SK-N-DZ (cell line): ENCODE measurements at regions not wholly inside any gene's neighbourhood (a gene's known extent, or its start where the extent isn't known, plus 50 kb on each side); places are given as distances from the start of the nearest gene placed in this dataset.
"Not testable (repeated sequence)": the region's sequence is repeated elsewhere in the genome, so short reads cannot be mapped to it uniquely, and the experiment has no call there.

Experiments
- DNase-seq: peaks from one replicate; pipeline ENCODE4 v3.0.0-alpha.2; 2015; ENCODE audit warnings: low spot score

- DNase-seq, result no peak
Measured at GRCh38 chr3:74832925-74833324, 218.5 kb upstream of the CNTN3 start.

- DNase-seq, result not testable (repeated sequence)
Measured at GRCh38 chr3:74830845-74831244, 216.4 kb upstream of the CNTN3 start.

GRCh38 chr3:74825404-74825803 lies 210.9 kb upstream of the CNTN3 start:
- not testable (repeated sequence) for DNase-seq

- no peak for DNase-seq
Measured at GRCh38 chr3:74824366-74824765, 209.9 kb upstream of the CNTN3 start.

- no peak for DNase-seq
Measured at GRCh38 chr3:74814181-74814580, 199.7 kb upstream of the CNTN3 start.

GRCh38 chr3:74812756-74813155 lies 198.3 kb upstream of the CNTN3 start:
- DNase-seq, result no peak

- no peak for DNase-seq
Measured at GRCh38 chr3:74808506-74809275, 194.2 kb upstream of the CNTN3 start.

GRCh38 chr3:74801924-74802323 lies 187.5 kb upstream of the CNTN3 start:
- DNase-seq, result no peak

GRCh38 chr3:74789111-74789510 lies 174.7 kb upstream of the CNTN3 start:
- DNase-seq, result no peak

- DNase-seq, result peak; percentile 2
Measured at GRCh38 chr3:74787011-74787410, 172.6 kb upstream of the CNTN3 start.

GRCh38 chr3:74771401-74771800 lies 156.9 kb upstream of the CNTN3 start:
- DNase-seq, result no peak

GRCh38 chr3:74768010-74768409 lies 153.6 kb upstream of the CNTN3 start:
- DNase-seq, result no peak

- DNase-seq, result no peak
Measured at GRCh38 chr3:74766405-74766804, 151.9 kb upstream of the CNTN3 start.

GRCh38 chr3:74763830-74764229 lies 149.4 kb upstream of the CNTN3 start:
- DNase-seq, result no peak

GRCh38 chr3:74756674-74757073 lies 142.2 kb upstream of the CNTN3 start:
- no peak for DNase-seq

GRCh38 chr3:74752290-74752689 lies 137.8 kb upstream of the CNTN3 start:
- peak; percentile 66 for DNase-seq

- DNase-seq, result no peak
Measured at GRCh38 chr3:74751775-74752174, 137.3 kb upstream of the CNTN3 start.

- DNase-seq, result no peak
Measured at GRCh38 chr3:74750901-74751300, 136.4 kb upstream of the CNTN3 start.

GRCh38 chr3:74739242-74739641 lies 124.8 kb upstream of the CNTN3 start:
- no peak for DNase-seq

GRCh38 chr3:74722211-74722610 lies 107.8 kb upstream of the CNTN3 start:
- DNase-seq, result no peak

GRCh38 chr3:74713977-74714376 lies 99.5 kb upstream of the CNTN3 start:
- no peak for DNase-seq

- DNase-seq, result no peak
Measured at GRCh38 chr3:74711913-74712512, 97.6 kb upstream of the CNTN3 start.

- DNase-seq, result no peak
Measured at GRCh38 chr3:74709951-74710350, 95.5 kb upstream of the CNTN3 start.
